ENCODE measurements at regions not wholly inside any gene's neighbourhood (a gene's known extent, or its start where the extent isn't known, plus 50 kb on each side); places are given as distances from the start of the nearest gene placed in this dataset.

GRCh38 chr16:73526011-73526804 is 478.3 kb upstream of the ZFHX3 start:
- ATAC-seq = no peak
- no peak for TF ChIP-seq ZFP3 (CRISPR knock-in tag; IDR thresholded peaks at IDR 0.05)
- TF ChIP-seq BACH2 (CRISPR knock-in tag; IDR thresholded peaks at IDR 0.05; ENCODE audit: borderline replicate concordance) = no peak
- TF ChIP-seq POU6F1 (CRISPR knock-in tag; IDR thresholded peaks at IDR 0.05; ENCODE audit: borderline replicate concordance, low read depth) = no peak
- TF ChIP-seq ESRRG (CRISPR knock-in tag; IDR thresholded peaks at IDR 0.05) = no peak
- TF ChIP-seq ZC3H10 (CRISPR knock-in tag; IDR thresholded peaks at IDR 0.05) = no peak
- no peak for TF ChIP-seq ISL1 (CRISPR knock-in tag; IDR thresholded peaks at IDR 0.05)
- TF ChIP-seq RARB (CRISPR knock-in tag; IDR thresholded peaks at IDR 0.05) = no peak
- no peak for TF ChIP-seq ZNF70 (CRISPR knock-in tag; IDR thresholded peaks at IDR 0.05)
- no peak for TF ChIP-seq CREB5 (CRISPR knock-in tag; IDR thresholded peaks at IDR 0.05; ENCODE audit: low read depth)
- no peak for TF ChIP-seq CSRNP3 (CRISPR knock-in tag; IDR thresholded peaks at IDR 0.05)
- TF ChIP-seq ZNF8 (CRISPR knock-in tag; IDR thresholded peaks at IDR 0.05) = no peak
- TF ChIP-seq OSR1 (CRISPR knock-in tag; IDR thresholded peaks at IDR 0.05) = no peak
- no peak for TF ChIP-seq SNAI2 (CRISPR knock-in tag; IDR thresholded peaks at IDR 0.05)
- TF ChIP-seq PPARA (CRISPR knock-in tag; IDR thresholded peaks at IDR 0.05; ENCODE audit: borderline replicate concordance) = no peak
- no peak for TF ChIP-seq ARNTL (CRISPR knock-in tag; IDR thresholded peaks at IDR 0.05; ENCODE audit: borderline replicate concordance, low read depth)
- no peak for TF ChIP-seq TOX (CRISPR knock-in tag; IDR thresholded peaks at IDR 0.05; ENCODE audit: borderline replicate concordance)
- TF ChIP-seq PATZ1 (CRISPR knock-in tag; IDR thresholded peaks at IDR 0.05; ENCODE audit: borderline replicate concordance) = no peak
- TF ChIP-seq CSDC2 (CRISPR knock-in tag; IDR thresholded peaks at IDR 0.05) = no peak
- no peak for TF ChIP-seq ZFP30 (CRISPR knock-in tag; IDR thresholded peaks at IDR 0.05)

- no peak for ATAC-seq
- TF ChIP-seq RARB (CRISPR knock-in tag; IDR thresholded peaks at IDR 0.05) = no peak
- TF ChIP-seq ZFP30 (CRISPR knock-in tag; IDR thresholded peaks at IDR 0.05) = no peak
- TF ChIP-seq ZNF70 (CRISPR knock-in tag; IDR thresholded peaks at IDR 0.05) = no peak
- no peak for TF ChIP-seq POU6F1 (CRISPR knock-in tag; IDR thresholded peaks at IDR 0.05; ENCODE audit: borderline replicate concordance, low read depth)
- no peak for TF ChIP-seq ISL1 (CRISPR knock-in tag; IDR thresholded peaks at IDR 0.05)
- TF ChIP-seq SNAI2 (CRISPR knock-in tag; IDR thresholded peaks at IDR 0.05) = no peak
- no peak for TF ChIP-seq BACH2 (CRISPR knock-in tag; IDR thresholded peaks at IDR 0.05; ENCODE audit: borderline replicate concordance)
- no peak for TF ChIP-seq CREB5 (CRISPR knock-in tag; IDR thresholded peaks at IDR 0.05; ENCODE audit: low read depth)
- no peak for TF ChIP-seq ZC3H10 (CRISPR knock-in tag; IDR thresholded peaks at IDR 0.05)
- no peak for TF ChIP-seq GLIS3 (CRISPR knock-in tag; IDR thresholded peaks at IDR 0.05)
- no peak for TF ChIP-seq ZNF565 (CRISPR knock-in tag; conservative IDR thresholded peaks at IDR 0.05; ENCODE audit: low read depth)
- TF ChIP-seq PPARA (CRISPR knock-in tag; IDR thresholded peaks at IDR 0.05; ENCODE audit: borderline replicate concordance) = no peak
- TF ChIP-seq PATZ1 (CRISPR knock-in tag; IDR thresholded peaks at IDR 0.05; ENCODE audit: borderline replicate concordance) = no peak
- no peak for TF ChIP-seq TCF4 (CRISPR knock-in tag; IDR thresholded peaks at IDR 0.05; ENCODE audit: borderline replicate concordance)
- TF ChIP-seq TOX (CRISPR knock-in tag; IDR thresholded peaks at IDR 0.05; ENCODE audit: borderline replicate concordance) = no peak
- no peak for TF ChIP-seq ESRRG (CRISPR knock-in tag; IDR thresholded peaks at IDR 0.05)
- no peak for TF ChIP-seq ARNTL (CRISPR knock-in tag; IDR thresholded peaks at IDR 0.05; ENCODE audit: borderline replicate concordance, low read depth)
- no peak for TF ChIP-seq OSR1 (CRISPR knock-in tag; IDR thresholded peaks at IDR 0.05)
These were observed 475.3 kb upstream of the ZFHX3 start for GRCh38 chr16:73523209-73523608.

Data from SK-N-SH treated with all-trans-retinoic acid at 6 μM for 48 hours (cell line).